NCI-H2227 (cell line): ENCODE measurements at regions not wholly inside any gene's neighbourhood (a gene's known extent, or its start where the extent isn't known, plus 50 kb on each side); places are given as distances from the start of the nearest gene placed in this dataset.

Experiments used
- DNase-seq: peaks from one replicate; lab custom pipeline; 2025; ENCODE audit not compliant: unreplicated experiment; lab: John Stamatoyannopoulos, UW

DNA sequence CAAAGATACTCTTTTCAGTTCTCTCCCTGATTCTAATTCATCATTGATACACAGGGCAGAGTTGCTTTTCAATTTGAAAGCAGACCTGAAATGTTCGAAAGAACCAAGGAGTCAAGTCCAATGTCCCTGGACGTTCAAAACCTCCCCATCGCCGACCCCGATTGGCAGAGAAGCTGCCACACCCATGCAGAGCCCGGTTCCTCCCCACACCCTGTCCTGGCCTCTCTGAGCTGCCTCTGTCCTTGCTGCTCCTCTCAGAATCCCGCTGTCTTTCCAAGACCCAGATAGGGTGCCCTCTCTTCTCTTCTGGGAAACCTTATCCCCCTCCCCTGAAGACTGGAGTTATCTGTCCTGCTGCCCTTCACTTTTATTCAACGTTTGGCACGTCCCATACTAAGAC, 52.3 kb upstream of the CITED2 start:
- no peak for DNase-seq

GRCh38 chr6:139425780-139426179, 51.3 kb upstream of the CITED2 start:
- DNase-seq = no peak

DNA sequence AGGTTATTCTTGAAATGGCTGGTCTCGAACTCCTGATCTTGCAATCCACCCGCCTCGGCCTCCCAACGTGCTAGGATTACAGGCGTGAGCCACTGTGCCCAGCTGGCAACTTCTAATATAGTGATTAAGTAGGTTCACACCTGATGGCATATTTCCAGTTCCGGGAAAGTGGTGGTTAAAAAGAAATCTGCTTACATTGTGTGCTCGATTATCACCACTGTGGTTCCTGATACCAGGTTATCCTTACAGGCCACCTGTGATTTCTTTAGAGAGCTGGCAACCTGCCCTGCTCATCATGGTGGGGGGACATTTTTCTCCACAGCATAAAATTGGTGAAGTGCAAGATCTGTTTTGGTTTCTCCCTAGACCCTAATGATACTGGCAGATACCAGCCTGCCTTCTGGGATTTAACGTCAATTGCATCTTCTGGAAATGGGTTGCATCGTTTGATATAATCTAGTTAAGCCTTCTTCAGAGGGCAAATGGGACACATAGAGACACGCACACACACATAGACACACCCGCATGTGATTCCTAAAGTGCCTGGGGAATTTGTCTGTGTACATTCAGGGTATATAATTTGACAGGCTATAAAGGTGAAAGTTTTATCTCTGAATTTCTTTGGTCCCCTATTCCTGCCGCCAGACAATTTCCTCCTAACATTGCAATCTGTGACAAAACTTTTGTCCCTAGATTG, 49.7 kb upstream of the CITED2 start:
- no peak for DNase-seq
